ENCODE measurements at regions not wholly inside any gene's neighbourhood (a gene's known extent, or its start where the extent isn't known, plus 50 kb on each side); places are given as distances from the start of the nearest gene placed in this dataset.

- TF ChIP-seq ZNF462 (CRISPR knock-in tag; IDR thresholded peaks at IDR 0.05) (no peak), NANOG (IDR thresholded peaks at IDR 0.05; ENCODE audit: borderline replicate concordance) (no peak), ZNF331 (CRISPR knock-in tag; IDR thresholded peaks at IDR 0.05; ENCODE audit: low read depth) (no peak)
Observed at GRCh38 chr16:25585526-25585925, 106.2 kb upstream of the HS3ST4 start (continued).

GRCh38 chr16:25580041-25580440, 111.7 kb upstream of the HS3ST4 start:
- DNase-seq (ENCODE audit: low spot score) (no peak), ATAC-seq (no peak)
- Mint-ChIP-seq H3K27ac (no peak overlapping the region), H3K4me3 (no peak overlapping the region), H3K4me1 (peaks cover 2% of the 10 kb centered on the region; the same call in 2 of the 3 replicates), H3K27me3 (ENCODE audit: insufficient read depth, low read depth, poor library complexity) (peaks cover 3% of the 10 kb centered on the region), H3K9me3 (peaks cover 92% of the 10 kb centered on the region), H3K36me3 (ENCODE audit: low read depth) (peaks cover 33% of the 10 kb centered on the region)
- no peak overlapping the region for H3K4me3 ChIP-seq
- peak overlapping the region; percentile 69; the same call in 1 of the 2 replicates for H2AFZ ChIP-seq
- H3K79me2 ChIP-seq (replicated peaks; ENCODE audit: insufficient read depth), result no peaks in the 10 kb centered on the region
- H3K9me2 ChIP-seq (ENCODE audit: insufficient read depth), result no peaks in the 10 kb centered on the region
- no peaks in the 10 kb centered on the region for H4K20me1 ChIP-seq (replicated peaks; ENCODE audit: insufficient read depth)
- no peaks in the 10 kb centered on the region; the same call in 1 of the 2 replicates for H3K36me3 ChIP-seq (ENCODE audit: insufficient read depth)
- no peak overlapping the region for H3K4me2 ChIP-seq
- no peaks in the 10 kb centered on the region for H3F3A ChIP-seq (replicated peaks; ENCODE audit: low read depth)
- no peaks in the 10 kb centered on the region for H3K4me1 ChIP-seq (ENCODE audit: insufficient read depth)
- no peak overlapping the region for H3K27ac ChIP-seq (ENCODE audit: low read depth)
- H3K27me3 ChIP-seq (ENCODE audit: insufficient read depth), result no peaks in the 10 kb centered on the region
- TF ChIP-seq ZNF114 (CRISPR knock-in tag; IDR thresholded peaks at IDR 0.05) (no peak), CTCF (conservative IDR thresholded peaks at IDR 0.05; ENCODE audit: low read depth in 2 of 2) (no peak), ZNF331 (CRISPR knock-in tag; IDR thresholded peaks at IDR 0.05; ENCODE audit: low read depth) (no peak), EZH2 (IDR thresholded peaks at IDR 0.05; ENCODE audit: low read depth, unreplicated experiment) (no peak), REST (IDR thresholded peaks at IDR 0.05; ENCODE audit: unreplicated experiment) (no peak), EZH2phosphoT487 (IDR thresholded peaks at IDR 0.05; ENCODE audit: unreplicated experiment) (no peak), NANOG (IDR thresholded peaks at IDR 0.05; ENCODE audit: borderline replicate concordance) (no peak), JUNB (IDR thresholded peaks at IDR 0.05; ENCODE audit: unreplicated experiment) (no peak)

Measured in GM23338 (cell line).